ENCODE measurements at regions not wholly inside any gene's neighbourhood (a gene's known extent, or its start where the extent isn't known, plus 50 kb on each side); places are given as distances from the start of the nearest gene placed in this dataset.

DNA sequence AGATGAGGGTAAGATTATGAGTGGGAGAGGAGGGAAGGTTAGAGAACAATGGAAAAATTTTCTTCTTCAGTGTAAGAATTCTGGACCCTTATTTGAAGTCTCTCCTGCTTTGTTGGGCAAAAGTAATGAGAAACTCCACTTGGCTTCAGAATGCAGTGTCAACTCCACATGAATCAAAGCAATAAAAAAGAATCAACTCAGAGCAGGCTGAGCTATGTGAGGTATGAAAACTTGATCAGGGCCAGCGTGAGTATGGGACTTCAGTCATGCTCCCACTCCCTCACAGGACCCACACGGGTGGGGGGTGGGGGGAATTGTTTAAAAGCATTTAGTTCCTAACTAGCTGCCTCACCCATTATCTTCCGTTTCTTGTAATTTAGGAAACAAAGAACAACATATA, 502.2 kb downstream of the PDCD6IP start:
- TF ChIP-seq, protein P1, sequence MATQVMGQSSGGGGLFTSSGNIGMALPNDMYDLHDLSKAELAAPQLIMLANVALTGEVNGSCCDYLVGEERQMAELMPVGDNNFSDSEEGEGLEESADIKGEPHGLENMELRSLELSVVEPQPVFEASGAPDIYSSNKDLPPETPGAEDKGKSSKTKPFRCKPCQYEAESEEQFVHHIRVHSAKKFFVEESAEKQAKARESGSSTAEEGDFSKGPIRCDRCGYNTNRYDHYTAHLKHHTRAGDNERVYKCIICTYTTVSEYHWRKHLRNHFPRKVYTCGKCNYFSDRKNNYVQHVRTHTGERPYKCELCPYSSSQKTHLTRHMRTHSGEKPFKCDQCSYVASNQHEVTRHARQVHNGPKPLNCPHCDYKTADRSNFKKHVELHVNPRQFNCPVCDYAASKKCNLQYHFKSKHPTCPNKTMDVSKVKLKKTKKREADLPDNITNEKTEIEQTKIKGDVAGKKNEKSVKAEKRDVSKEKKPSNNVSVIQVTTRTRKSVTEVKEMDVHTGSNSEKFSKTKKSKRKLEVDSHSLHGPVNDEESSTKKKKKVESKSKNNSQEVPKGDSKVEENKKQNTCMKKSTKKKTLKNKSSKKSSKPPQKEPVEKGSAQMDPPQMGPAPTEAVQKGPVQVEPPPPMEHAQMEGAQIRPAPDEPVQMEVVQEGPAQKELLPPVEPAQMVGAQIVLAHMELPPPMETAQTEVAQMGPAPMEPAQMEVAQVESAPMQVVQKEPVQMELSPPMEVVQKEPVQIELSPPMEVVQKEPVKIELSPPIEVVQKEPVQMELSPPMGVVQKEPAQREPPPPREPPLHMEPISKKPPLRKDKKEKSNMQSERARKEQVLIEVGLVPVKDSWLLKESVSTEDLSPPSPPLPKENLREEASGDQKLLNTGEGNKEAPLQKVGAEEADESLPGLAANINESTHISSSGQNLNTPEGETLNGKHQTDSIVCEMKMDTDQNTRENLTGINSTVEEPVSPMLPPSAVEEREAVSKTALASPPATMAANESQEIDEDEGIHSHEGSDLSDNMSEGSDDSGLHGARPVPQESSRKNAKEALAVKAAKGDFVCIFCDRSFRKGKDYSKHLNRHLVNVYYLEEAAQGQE (IDR thresholded peaks at IDR 0.05; ENCODE audit: insufficient replicate concordance, low read depth) = no peak
- TF ChIP-seq, protein P2, sequence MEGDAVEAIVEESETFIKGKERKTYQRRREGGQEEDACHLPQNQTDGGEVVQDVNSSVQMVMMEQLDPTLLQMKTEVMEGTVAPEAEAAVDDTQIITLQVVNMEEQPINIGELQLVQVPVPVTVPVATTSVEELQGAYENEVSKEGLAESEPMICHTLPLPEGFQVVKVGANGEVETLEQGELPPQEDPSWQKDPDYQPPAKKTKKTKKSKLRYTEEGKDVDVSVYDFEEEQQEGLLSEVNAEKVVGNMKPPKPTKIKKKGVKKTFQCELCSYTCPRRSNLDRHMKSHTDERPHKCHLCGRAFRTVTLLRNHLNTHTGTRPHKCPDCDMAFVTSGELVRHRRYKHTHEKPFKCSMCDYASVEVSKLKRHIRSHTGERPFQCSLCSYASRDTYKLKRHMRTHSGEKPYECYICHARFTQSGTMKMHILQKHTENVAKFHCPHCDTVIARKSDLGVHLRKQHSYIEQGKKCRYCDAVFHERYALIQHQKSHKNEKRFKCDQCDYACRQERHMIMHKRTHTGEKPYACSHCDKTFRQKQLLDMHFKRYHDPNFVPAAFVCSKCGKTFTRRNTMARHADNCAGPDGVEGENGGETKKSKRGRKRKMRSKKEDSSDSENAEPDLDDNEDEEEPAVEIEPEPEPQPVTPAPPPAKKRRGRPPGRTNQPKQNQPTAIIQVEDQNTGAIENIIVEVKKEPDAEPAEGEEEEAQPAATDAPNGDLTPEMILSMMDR (IDR thresholded peaks at IDR 0.05; ENCODE audit: insufficient read depth, low read length) = no peak
- TF ChIP-seq SPI1 (IDR thresholded peaks at IDR 0.05; ENCODE audit: borderline replicate concordance, low read depth) = no peak
- TF ChIP-seq POLR2AphosphoS5 (IDR thresholded peaks at IDR 0.05; ENCODE audit: low read depth) = no peak
- no peak for TF ChIP-seq GABPA (IDR thresholded peaks at IDR 0.05; ENCODE audit: low read depth)

Data from HL-60 (cell line).